GM23338 (cell line): ENCODE measurements at regions not wholly inside any gene's neighbourhood (a gene's known extent, or its start where the extent isn't known, plus 50 kb on each side); places are given as distances from the start of the nearest gene placed in this dataset.

Experiments
- ATAC-seq: fragments of 200-7000 bp; cut with Tn5 transposase; 3 replicates; pipeline ENCODE4 v1.9.1; 2020
- DNase-seq: peaks from one replicate; pipeline ENCODE4 v3.0.0-alpha.2; 2015; ENCODE audit warnings: low spot score
- H2AFZ ChIP-seq: fragments of 200-600 bp; sonication (generic); 2 replicates; pipeline ENCODE4 v1.8.0; 2016; ENCODE audit warnings: antibody characterized with exemption, mild to moderate bottlenecking, moderate library complexity
- H3F3A ChIP-seq: fragments of 200-600 bp; sonication (generic); replicated peaks from 2 replicates; pipeline ENCODE4 v1.8.0; 2017; ENCODE audit warnings: antibody characterized with exemption, mixed run types, low read depth
- H3K27ac ChIP-seq: fragments of 200-600 bp; sonication (generic); 2 replicates; pipeline ENCODE4 v1.6.1; 2016; ENCODE audit warnings: low read depth
- H3K27me3 ChIP-seq: fragments of 200-600 bp; sonication (generic); 2 replicates; pipeline ENCODE4 v1.8.0; 2016; ENCODE audit warnings: mild to moderate bottlenecking, mixed run types, moderate library complexity; ENCODE audit not compliant: insufficient read depth
- H3K36me3 ChIP-seq: fragments of 200-600 bp; sonication (generic); 2 replicates; pipeline ENCODE4 v1.8.0; 2016; ENCODE audit warnings: mild to moderate bottlenecking; ENCODE audit not compliant: insufficient read depth
- H3K4me1 ChIP-seq: fragments of 200-600 bp; sonication (generic); 2 replicates; pipeline ENCODE4 v1.8.0; 2016; ENCODE audit warnings: mild to moderate bottlenecking, moderate library complexity; ENCODE audit not compliant: insufficient read depth
- H3K4me2 ChIP-seq: fragments of 200-600 bp; sonication (generic); 2 replicates; pipeline ENCODE4 v1.7.1; 2017; ENCODE audit warnings: mixed run types
- H3K4me3 ChIP-seq: fragments of 200-600 bp; sonication (generic); 2 replicates; pipeline ENCODE4 v1.6.1; 2016; ENCODE audit warnings: mixed run types
- H3K79me2 ChIP-seq: fragments of 200-600 bp; sonication (generic); replicated peaks from 2 replicates; pipeline ENCODE4 v1.8.0; 2017; ENCODE audit warnings: mild to moderate bottlenecking; ENCODE audit not compliant: insufficient read depth
- H3K9me2 ChIP-seq: fragments of 200-600 bp; sonication (generic); 2 replicates; pipeline ENCODE4 v1.8.0; 2017; ENCODE audit not compliant: insufficient read depth
- H4K20me1 ChIP-seq: fragments of 200-600 bp; sonication (generic); replicated peaks from 2 replicates; pipeline ENCODE4 v1.8.0; 2017; ENCODE audit warnings: mild to moderate bottlenecking; ENCODE audit not compliant: insufficient read depth
- H3K27ac Mint-ChIP-seq: 2 replicates; pipeline ENCODE4 v1.8.0; 2020; ENCODE audit warnings: inconsistent platforms, mild to moderate bottlenecking, moderate library complexity, mixed read lengths
- H3K27me3 Mint-ChIP-seq: 3 replicates; pipeline ENCODE4 v1.8.0; 2022; ENCODE audit warnings: low read depth, mild to moderate bottlenecking, moderate library complexity, mixed read lengths, inconsistent platforms; ENCODE audit not compliant: insufficient read depth, poor library complexity
- H3K36me3 Mint-ChIP-seq: 3 replicates; pipeline ENCODE4 v1.8.0; 2021; ENCODE audit warnings: low read depth, mild to moderate bottlenecking, inconsistent platforms, moderate library complexity, mixed read lengths
- H3K4me1 Mint-ChIP-seq: 3 replicates; pipeline ENCODE4 v1.8.0; 2020; ENCODE audit warnings: mild to moderate bottlenecking, inconsistent platforms, mixed read lengths
- H3K4me3 Mint-ChIP-seq: 3 replicates; pipeline ENCODE4 v1.8.0; 2021; ENCODE audit warnings: moderate library complexity, mild to moderate bottlenecking, inconsistent platforms, mixed read lengths
- H3K9me3 Mint-ChIP-seq: 3 replicates; pipeline ENCODE4 v1.8.0; 2020; ENCODE audit warnings: moderate library complexity, mild to moderate bottlenecking, inconsistent platforms, mixed read lengths
- CREB1 ChIP-seq: fragments of 250-450 bp; sonication (Bioruptor Pico); IDR thresholded peaks from 2 replicates; pipeline ENCODE4 v1.5.0; 2020; ENCODE audit warnings: low read depth, mild to moderate bottlenecking, moderate library complexity
- CTCF ChIP-seq, 2 experiments: fragments of 200-600 bp in 1 of 2; sonication (generic) in 1 of 2; conservative IDR thresholded peaks; 2 replicates each; pipeline versions ENCODE4 v1.5.1 to v1.6.1; 2016 to 2017; ENCODE audit warnings: antibody characterized with exemption in 2 of 2, low read depth in 2 of 2, mild to moderate bottlenecking in 2 of 2, moderate library complexity in 1 of 2
- ETS1 ChIP-seq: IDR thresholded peaks from 2 replicates; pipeline ENCODE4 v1.6.1; 2016; ENCODE audit warnings: antibody characterized with exemption
- EZH2 ChIP-seq: fragments of 200-600 bp; sonication (generic); IDR thresholded peaks from one replicate; pipeline ENCODE4 v1.8.0; 2017; ENCODE audit warnings: antibody characterized with exemption, mild to moderate bottlenecking, low read depth; ENCODE audit not compliant: unreplicated experiment
- EZH2phosphoT487 ChIP-seq: fragments of 200-600 bp; sonication (generic); IDR thresholded peaks from one replicate; pipeline ENCODE4 v1.8.1; 2018; ENCODE audit warnings: antibody characterized with exemption; ENCODE audit not compliant: unreplicated experiment
- JUNB ChIP-seq: IDR thresholded peaks from one replicate; pipeline ENCODE4 v1.6.1; 2016; ENCODE audit warnings: antibody characterized with exemption; ENCODE audit not compliant: unreplicated experiment
- NANOG ChIP-seq: IDR thresholded peaks from 2 replicates; pipeline ENCODE4 v1.6.1; 2016; ENCODE audit warnings: antibody characterized with exemption, borderline replicate concordance
- POLR2AphosphoS5 ChIP-seq: IDR thresholded peaks from 2 replicates; pipeline ENCODE4 v1.6.1; 2016; ENCODE audit warnings: antibody characterized with exemption, low read depth
- REST ChIP-seq: IDR thresholded peaks from one replicate; pipeline ENCODE4 v1.6.1; 2018; ENCODE audit warnings: antibody characterized with exemption; ENCODE audit not compliant: unreplicated experiment
- STAT1 ChIP-seq: IDR thresholded peaks from one replicate; pipeline ENCODE4 v1.6.1; 2016; ENCODE audit warnings: antibody characterized with exemption; ENCODE audit not compliant: unreplicated experiment
- ZNF114 ChIP-seq: fragments of 250-450 bp; sonication (Bioruptor Pico); IDR thresholded peaks from 2 replicates; pipeline ENCODE4 v1.5.0; 2020; ENCODE audit warnings: mild to moderate bottlenecking, moderate library complexity
- ZNF331 ChIP-seq: fragments of 250-450 bp; sonication (Bioruptor Pico); IDR thresholded peaks from 2 replicates; pipeline ENCODE4 v1.5.0; 2020; ENCODE audit warnings: low read depth, mild to moderate bottlenecking, moderate library complexity

GRCh38 chr10:10482613-10483012 is 535.1 kb upstream of the CELF2 start (continued):
- TF ChIP-seq ETS1 (no peak), POLR2AphosphoS5 (no peak), CREB1 (CRISPR knock-in tag) (no peak), ZNF331 (no peak), EZH2 (no peak), CTCF (conservative IDR thresholded peaks at IDR 0.05; ENCODE audit: low read depth in 2 of 2) (no peak), STAT1 (no peak)

- peaks cover 9% of the 10 kb centered on the region; the same call in 1 of the 2 replicates for H3K9me2 ChIP-seq
- no peaks in the 10 kb centered on the region for H3K4me1 ChIP-seq
- no peaks in the 10 kb centered on the region for H3F3A ChIP-seq
- no peak overlapping the region for H2AFZ ChIP-seq
- no peaks in the 10 kb centered on the region for H3K36me3 Mint-ChIP-seq
- no peak for ATAC-seq
- H3K36me3 ChIP-seq, result no peaks in the 10 kb centered on the region
- H3K4me2 ChIP-seq, result no peak overlapping the region
- no peak overlapping the region for H3K4me3 Mint-ChIP-seq
- no peaks in the 10 kb centered on the region for H3K9me3 Mint-ChIP-seq
- H3K79me2 ChIP-seq, result no peaks in the 10 kb centered on the region
- no peak overlapping the region for H3K27ac Mint-ChIP-seq
- no peaks in the 10 kb centered on the region for H3K4me1 Mint-ChIP-seq
- no peak overlapping the region for H3K27ac ChIP-seq
- no peak for DNase-seq
- no peaks in the 10 kb centered on the region for H4K20me1 ChIP-seq
- H3K27me3 Mint-ChIP-seq, result no peaks in the 10 kb centered on the region
- no peaks in the 10 kb centered on the region for H3K27me3 ChIP-seq
- no peak overlapping the region for H3K4me3 ChIP-seq
- TF ChIP-seq ZNF331, result no peak
- no peak for TF ChIP-seq POLR2AphosphoS5
- TF ChIP-seq EZH2, result no peak
- TF ChIP-seq ZNF114, result no peak
- TF ChIP-seq JUNB, result no peak
- no peak for TF ChIP-seq CREB1 (CRISPR knock-in tag)
- no peak for TF ChIP-seq NANOG
- no peak for TF ChIP-seq ETS1
- no peak for TF ChIP-seq EZH2phosphoT487
- no peak for TF ChIP-seq REST
- TF ChIP-seq STAT1, result no peak
Measured at GRCh38 chr10:10489076-10489475, 528.6 kb upstream of the CELF2 start.
